Stimulated activated naive CD4-positive, alpha-beta T cell treated with Interleukin-2 at 50 U/mL for 16 hours (primary cell): ENCODE measurements at regions not wholly inside any gene's neighbourhood (a gene's known extent, or its start where the extent isn't known, plus 50 kb on each side); places are given as distances from the start of the nearest gene placed in this dataset.

Source experiments
- DNase-seq: peaks from one replicate; lab custom pipeline; 2025; lab: John Stamatoyannopoulos, UW

DNA sequence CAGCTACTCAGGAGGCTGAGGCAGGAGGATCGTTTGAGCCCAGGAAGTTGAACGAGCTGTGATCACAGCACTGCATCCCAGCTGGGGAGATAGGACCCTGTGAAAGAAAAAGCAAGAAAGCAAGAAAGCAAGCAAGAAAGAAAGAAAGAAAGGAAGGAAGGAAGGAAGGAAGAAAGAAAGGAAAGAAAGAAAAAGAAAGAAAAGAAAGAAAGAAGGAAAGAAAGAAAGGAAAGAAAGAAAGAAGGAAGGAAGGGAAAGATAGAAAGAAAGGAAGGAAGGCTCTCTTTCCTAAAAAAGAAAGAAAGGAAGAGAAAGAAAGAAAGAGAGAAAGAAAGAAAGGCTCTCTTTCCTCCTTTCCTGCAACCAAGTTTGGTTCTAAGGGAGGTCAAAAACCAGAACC lies 380.3 kb downstream of the PCNX1 start:
- no peak for DNase-seq

DNA sequence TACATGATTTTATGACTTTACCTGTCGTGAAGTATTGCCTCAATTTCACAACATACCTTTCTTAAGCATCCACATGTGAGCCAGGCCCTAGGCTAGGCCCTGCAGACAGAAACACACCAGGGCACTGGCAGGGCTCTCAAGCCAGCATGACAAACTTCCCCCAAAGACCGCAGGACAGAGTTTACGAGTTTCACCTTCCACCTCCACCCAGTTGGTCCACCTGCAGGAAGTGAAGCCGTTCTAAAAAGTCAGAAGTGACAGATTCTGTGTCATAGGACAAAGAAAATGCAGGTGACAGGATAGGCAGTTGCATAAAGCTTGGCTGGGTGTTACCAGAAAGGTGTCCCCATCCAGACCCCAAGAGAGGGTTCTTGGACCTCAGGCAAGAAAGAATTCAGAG lies 382.3 kb downstream of the PCNX1 start:
- DNase-seq = no peak

DNA sequence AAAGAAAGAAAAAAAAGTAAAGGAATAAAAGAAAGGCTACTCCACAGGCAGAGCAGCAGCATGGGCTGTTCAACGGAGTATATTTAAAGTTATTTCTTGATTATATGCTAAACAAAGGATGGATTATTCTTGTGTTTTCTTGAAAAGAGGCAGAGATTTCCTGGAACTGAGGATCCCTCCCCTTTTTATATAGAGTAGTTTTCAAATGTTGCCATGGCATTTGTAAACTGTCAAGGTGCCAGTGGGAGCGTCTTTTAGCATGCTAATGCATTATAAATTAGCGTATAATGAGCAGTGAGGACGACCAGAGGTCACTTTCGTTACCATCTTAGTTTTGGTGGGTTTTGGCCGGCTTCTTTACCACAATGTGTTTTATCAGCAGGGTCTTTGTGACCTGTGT lies 383.0 kb downstream of the PCNX1 start:
- DNase-seq = no peak

DNA sequence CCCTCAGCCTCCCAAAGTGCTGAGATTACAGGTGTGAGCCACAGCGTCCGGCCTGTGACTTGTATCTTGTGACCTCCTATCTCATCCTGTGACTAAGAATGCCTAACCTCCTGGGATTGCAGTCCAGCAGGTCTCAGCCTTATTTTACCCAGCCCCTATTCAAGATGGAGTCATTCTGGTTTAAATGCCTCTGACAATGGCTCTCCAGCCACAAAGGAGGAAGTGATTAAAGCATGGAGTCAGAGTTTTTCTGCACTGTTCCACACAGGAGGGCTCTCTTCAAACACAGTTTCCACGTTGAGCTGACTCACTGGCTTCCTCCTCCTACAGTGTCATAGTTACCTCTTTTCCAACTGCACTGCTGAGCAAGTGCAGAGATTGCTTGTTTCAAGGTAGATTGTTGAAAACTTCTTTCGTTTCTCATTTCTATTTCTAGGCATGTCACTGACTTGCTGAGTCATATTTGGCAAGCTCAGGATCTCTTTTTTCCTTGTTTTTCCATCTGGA lies 383.8 kb downstream of the PCNX1 start:
- peak; percentile 35 for DNase-seq

DNA sequence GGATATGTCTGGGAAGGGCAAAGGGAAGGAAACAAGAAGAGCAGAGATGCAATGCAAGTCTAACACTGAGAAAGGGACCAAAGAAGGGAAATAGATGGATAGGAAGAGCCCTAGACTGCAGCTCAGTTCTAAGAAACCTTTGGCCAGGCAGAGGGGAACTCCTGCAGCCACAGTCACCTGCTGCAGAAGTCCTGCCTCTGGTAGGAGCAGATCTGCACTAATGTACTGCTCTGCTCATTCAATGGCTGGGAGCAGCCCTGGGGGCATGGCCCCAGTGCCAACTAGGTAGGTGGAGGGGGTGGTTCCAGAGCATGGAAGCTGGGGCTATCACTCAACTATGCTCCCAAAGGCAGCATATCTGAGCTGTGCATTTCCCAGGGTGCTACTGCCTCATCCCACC lies 388.9 kb downstream of the PCNX1 start:
- DNase-seq = no peak

DNA sequence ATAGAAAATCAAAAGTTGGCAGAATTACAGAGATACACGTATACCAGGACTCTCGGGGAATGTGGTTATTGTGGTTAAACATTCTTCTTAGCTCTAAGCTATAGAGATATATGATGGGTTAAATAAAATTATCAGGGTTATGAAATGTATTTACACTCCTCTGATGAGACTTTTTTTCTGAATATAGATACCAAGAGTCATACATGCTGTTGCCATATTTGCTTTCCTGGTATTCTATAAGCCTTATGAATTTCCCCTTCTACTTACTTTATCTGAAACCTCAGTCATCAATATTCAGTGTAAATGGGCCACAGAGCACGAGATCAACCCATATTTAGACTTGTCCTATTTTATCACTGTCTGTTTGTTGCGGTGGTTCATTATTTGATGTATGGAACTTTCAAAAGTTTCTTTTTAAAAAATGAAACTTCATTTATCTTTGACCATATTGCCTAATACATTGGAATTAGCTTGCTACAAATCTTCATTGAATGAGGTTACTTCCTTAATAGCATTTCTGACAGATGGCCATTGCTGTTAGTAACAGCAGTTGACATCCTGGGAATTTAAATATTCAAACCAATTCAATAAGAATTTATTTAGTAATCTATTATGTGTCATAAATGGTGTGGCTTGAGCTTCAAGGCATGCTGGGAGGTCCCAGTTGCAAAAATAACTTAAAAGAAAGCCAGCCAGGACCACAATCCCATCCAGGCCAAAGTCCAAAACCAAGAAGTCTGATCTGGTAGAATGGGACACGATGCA lies 393.5 kb downstream of the PCNX1 start:
- no peak for DNase-seq

DNA sequence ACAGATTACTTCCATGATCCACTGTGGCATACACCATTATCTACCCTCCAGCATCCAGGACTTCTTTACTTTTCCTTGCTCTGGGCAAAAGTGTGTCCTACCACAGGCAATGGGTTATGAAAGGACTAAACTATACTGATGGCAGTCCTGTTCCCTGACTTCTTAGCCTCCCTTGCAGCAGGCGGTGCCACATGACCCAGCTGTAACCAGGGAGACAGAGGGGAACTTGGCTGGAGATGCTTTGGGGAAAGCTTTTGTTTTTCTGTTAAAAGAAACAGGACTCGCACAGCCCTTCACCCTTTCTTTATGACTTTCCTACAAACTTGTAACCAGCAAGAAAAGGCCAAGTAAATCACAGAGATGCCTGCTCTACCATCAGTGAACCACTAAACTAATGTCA lies 394.4 kb downstream of the PCNX1 start:
- DNase-seq = no peak

DNA sequence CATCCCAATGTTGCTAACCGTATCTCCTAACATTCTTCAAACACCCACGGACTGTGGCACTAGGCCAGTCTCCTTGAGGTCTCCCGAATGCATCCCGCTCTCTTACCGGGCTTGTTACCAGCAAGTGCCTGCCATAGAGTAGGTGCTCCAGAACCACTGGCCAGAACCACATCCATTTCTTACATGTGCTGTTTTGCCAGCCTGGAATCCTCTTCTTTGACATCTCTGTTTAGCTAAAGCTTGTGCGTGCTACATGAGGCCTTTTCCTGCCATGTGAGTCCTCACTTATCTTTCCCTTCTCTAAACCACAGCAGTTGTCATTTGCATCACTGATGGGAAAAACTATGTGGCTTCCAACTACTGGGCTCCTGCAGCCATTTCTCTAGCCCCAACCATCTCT lies 397.4 kb downstream of the PCNX1 start:
- no peak for DNase-seq

DNA sequence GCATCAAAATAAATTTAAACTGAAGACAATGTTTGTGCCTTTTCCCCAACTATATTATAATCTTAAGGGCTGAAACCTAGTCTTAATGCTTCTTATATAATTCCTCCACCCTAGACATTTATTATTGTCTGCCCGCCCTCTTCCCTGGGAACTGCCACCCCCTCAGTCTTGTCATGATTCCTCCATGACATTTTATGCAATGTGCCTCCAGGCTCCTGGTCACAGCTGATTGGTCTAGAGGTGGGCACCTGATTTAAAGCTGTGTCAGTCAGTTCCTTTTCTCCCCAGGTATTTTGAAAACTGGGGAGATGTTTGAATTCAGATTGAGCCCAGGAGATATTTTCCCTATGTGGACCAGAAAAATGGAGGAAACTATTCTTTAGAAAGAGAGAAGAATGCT lies 401.4 kb downstream of the PCNX1 start:
- no peak for DNase-seq

DNA sequence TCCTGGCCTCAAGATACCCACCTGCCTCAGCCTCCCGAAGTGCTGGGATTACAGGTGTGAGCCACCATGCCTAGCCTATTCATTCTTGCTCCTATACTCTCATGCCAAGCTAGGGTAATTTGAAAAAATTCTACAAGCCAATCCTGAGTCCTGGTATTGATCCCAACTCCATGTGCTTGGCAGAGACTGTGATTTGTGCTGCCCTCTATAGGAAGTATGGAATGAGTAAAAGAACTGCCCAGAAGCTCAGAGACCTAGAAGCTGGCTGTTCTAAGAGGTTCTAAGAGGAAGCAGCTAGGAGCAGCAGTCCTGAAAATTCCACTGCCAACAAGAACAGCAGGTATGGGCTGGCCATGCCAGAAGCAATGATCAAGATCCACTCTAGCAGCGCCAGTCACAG lies 402.5 kb downstream of the PCNX1 start:
- DNase-seq = no peak

DNA sequence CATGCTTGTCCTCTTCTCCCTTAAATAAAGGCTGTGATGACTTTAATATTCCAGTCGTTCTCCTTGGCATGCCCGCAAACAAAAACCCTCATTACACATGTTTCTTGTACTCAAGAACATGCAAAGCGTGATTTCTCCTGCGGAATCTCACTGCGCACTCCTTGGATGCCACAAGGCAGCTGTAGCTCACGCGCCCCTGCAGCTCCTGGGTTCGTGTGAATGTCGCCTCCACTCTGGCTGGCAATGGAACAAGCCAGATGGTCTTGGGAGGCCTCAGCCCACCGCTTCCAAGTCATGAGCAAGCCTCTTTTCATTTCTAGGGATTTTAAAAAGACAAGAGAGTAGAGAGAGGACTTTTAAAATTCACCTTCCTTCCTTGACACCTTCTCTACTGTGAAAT lies 403.8 kb downstream of the PCNX1 start:
- no peak for DNase-seq

DNA sequence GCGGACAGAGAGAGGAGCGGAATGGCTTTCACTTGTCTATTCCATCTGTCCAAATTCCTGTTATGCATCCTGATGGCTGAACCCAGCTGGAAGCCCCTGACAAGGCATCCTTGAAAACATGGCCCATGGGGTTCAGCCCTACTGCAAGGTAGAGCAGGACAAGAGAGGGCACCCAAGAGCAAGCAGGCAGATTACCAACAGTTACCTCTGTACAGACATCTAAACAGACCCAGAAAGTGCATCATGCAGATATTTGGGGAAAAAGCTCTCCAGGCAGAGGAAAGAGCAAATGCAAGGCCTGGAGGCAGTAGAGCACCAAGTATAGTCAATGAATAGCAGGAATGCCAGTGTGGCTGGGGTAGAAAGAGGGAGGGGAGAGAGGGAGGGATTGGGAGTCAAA lies 407.5 kb downstream of the PCNX1 start:
- DNase-seq = no peak

DNA sequence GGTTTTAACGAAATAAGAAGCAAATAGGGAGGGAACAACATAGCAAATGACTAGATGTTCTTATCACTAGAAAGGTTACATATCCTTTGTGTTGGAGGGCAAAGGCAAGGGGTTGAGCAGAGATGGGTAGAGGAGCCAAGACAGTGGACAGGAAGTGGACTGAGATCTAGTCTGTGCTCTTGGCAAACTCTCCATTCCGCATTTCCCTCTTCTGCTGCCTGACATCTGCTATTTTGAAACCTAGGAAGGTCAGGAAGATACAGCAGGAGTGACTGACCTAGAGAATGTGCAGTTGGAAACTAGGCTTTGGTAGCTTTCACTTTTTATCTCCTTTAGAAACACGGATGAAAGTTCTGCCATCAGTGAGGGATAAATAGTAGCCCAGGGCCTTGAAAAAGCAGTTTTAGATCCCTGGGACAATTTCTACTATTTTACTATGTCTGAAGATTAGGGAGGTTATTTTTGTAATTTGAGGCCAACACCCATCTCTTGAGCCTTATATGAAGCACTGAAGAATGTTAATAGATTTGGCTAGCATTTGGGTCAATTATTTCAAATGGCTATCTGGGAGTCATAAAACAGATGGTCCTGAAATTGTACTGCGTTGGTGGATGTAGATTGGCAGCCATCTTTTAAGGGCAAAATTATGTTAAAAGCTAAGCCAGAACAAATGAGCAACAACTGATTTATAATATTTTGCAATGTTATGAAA lies 410.3 kb downstream of the PCNX1 start:
- no peak for DNase-seq

DNA sequence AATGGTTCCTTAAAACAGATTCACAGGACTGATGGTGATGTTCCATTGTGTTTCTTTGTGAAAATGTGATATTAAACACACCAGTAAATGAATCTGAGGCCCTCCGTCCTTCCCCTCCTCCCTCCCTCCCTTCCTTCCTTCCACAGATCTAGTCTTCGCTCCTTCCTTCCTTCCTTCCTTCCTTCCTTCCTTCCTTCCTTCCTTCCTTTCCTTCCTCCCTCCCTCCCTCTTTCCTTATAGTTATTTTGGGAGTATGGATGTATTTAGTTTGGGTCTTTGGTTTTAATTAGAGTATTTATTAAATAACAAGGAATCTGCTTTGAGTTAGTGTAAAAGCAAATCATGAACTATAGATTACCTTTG lies 410.8 kb downstream of the PCNX1 start:
- no peak for DNase-seq

DNA sequence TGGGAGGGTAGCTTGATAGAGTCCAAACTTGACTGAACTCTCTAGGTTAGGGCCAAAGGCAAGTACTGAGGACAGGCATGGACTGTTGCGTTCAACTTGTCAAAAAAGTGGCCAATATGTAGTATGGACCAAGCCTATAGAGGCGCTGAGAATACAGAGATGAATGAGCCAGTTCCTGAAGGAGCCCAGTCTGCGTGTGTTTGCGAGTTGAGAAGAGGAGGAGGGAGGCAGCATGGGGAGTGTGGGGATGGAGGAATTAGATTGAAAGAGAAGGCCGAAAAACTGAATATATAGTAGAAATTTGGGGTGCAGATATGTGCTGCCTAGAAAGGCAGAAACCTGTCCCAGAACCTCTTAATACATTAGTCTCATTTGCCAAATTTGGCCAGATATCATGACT lies 412.4 kb downstream of the PCNX1 start:
- DNase-seq = no peak

DNA sequence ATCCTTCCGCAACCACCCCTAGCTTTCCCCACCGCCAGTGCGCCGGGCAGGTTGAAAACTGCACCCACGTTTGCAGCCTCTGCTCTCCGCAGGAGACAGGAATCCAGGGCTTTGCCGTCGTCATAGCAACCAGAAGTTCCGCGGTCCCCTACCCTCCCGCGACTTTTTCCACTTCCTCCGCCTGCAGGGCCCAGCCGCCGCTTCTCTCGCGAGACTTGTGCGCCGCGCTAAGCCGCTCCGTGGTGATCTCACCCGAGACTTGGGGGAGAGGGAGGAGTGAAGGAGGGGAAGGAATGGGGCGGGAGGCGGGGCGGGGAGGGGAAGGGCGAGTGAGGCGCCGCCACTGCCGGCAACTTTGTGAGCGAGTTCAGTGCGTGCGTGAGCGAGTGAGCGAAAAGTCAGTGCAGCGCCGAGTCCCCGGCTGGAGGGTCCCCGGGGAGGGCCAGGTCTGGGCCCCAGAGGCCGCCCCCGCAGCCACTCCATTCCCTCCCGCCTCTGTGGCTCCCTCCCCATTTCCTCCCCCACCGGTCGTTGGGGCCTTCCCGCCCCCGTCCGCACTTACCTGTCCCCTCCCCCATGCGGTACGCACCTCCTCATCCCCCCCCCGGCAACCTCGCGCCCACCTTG lies 413.0 kb downstream of the PCNX1 start, which contains the start of gene SIPA1L1:
TSS of gene SIPA1L1 (plus strand) at position 370 of the 627 bp plus-strand sequence.
- peak; percentile 99 for DNase-seq

DNA sequence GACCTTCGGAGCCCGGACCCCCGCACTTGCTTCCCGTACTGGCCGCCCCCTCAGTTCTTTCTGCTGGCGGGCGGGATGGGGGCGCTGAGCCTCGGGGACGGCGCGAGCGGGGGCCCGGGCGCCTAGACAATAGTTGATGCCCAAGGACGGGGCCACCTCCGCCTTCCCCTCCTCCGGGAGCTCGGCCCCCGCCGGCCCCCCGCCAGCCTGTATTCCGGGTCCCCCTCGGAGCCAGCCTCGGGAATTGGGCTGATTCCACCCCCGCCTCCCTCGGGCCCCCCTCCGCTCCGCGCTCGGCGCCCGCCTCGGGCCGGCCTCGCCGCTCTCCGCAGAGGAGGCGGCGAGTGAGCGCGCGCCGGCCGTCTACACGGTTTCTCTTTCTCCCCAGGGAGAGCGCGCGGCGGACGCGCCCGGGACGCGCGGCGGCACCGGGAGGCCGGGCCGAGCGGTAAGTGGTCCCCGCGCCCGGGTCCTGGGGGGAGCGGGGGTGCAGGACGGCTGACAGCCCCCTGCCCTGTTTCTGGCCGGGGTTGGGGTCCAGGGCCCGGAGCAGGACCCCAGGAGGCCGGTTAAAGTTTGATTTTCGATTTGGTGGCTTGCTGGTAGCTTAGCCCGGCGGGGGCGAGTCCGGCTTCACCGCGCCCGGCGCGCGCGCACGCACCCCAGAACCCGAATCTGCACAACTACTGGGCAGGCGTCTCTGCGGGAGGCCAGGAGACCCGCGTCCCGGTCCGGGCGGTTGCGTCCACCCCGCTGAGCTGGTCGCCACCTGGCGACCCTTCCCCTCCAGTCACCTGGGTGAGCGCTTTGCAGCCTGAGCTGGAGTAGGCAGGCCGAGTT lies 413.7 kb downstream of the PCNX1 start:
- DNase-seq = peak; percentile 60

DNA sequence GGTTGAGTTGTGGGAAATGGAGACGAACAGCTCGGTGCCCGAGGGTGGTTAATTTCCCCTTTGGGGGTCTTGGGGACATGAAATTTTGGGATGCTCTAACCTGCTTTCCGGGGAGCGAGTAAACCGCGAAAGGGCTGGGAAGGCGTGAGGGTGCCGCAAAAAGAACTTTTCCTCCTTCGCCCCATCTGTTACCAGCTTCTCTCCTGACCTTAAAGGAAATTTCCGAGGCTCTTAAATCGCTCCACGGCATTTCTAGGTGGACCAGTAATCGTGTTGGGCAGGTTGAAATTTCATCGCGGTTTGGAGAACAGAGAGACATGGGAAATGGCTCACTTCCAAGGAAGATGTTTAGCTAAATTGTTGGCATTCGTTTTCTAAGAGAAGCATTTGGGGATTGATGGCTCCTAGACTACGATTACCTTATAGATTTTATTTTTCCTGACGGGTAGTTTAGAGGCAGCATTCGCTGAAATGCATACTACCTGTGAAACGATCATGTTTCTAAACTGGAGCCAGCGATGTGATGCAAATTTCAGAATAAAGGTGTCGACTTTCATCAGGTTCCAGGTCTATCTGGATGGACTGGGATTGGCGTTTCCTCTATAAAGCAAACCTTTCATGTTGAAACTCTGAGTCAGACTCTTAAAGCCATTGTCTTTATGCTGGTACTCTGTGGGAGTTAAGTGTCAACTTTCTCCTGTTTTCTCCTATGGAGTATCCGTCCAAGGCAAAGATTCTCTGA lies 414.5 kb downstream of the PCNX1 start:
- no peak for DNase-seq

DNA sequence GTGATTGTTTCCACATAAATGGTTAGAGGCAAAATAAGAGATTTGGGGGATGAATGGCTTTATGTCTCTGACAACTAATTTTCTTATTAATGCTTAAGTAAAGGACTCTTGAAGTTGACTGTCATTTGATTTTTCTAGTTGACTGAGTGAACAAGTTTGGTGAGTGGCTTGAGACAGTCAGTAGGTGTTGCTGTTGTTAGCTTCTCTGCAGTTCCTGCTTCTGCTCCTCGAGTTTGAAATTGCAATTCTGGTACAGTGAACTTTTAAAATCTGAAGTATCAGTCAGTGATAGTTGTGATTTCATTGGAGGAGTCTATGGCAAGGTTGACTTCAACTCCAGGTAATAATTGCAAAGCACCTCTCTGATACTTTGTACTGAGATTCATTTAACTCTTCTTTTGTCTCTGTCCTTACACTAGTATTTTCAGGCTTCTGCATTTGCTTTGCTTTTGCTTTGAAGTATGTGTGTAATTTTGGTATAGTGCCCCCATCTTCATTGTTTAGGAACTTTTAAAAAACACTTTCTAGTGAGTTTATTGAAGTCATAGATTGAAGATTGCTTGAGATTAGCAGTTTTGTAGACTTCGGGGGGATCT lies 415.5 kb downstream of the PCNX1 start:
- no peak for DNase-seq

DNA sequence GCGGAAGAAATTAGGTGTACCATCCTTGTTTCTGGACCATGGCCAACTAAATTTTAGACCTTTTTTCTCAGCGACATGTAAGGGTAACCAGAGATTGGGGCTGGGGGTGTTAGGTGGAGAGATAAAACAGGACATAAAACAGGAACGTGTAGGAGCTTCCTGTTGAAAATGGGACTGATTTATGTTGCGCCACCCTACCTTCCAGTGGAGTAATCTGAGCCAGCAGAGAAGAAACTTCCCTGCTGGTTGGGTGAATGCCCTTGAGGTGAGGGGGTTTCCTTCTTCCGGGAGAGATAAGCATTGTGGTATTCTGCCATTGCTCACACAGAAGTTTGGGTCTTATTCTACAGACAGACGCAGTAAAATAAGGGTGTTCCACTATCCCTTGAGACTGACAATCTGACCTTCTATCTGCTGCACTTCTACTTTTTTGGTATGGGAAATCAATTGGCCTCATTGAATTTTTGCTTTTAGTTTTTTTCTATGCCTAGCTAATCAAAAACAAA lies 417.6 kb downstream of the PCNX1 start:
- peak; percentile 26 for DNase-seq

DNA sequence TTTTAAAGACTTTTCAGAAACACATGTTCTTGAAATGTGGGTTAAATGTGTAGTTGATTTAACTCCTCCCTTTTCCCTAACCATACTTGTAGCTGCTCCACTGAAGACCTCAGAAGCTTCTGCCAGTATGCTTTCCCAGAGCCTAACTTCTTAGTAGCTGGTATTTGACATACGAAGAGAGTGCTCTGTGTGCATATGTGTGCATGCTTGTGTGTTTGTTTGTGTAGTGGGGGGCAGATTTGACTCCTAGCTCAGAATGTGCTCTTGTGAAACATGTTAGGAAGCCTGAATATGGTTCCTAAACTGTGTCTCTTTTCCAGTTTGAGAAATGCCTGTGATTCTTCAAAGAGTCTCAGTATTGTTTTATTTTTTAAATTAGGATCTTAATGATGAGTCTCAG lies 420.4 kb downstream of the PCNX1 start:
- no peak for DNase-seq
